Left ventricle myocardium inferior (tissue), 1 donor: ENCODE measurements at regions not wholly inside any gene's neighbourhood (a gene's known extent, or its start where the extent isn't known, plus 50 kb on each side); places are given as distances from the start of the nearest gene placed in this dataset.

Experiments used
- DNase-seq: peaks from one replicate; pipeline ENCODE4 v3.0.0-alpha.2; 2020
- H3K27ac ChIP-seq: fragments of 200-600 bp; replicated peaks from 2 replicates; pipeline ENCODE4 v1.8.0; 2021
- H3K27me3 ChIP-seq: fragments of 200-600 bp; 2 replicates; pipeline ENCODE4 v1.8.0; 2021; ENCODE audit warnings: low read depth
- H3K36me3 ChIP-seq: fragments of 200-600 bp; 2 replicates; pipeline ENCODE4 v1.8.0; 2021
- H3K4me1 ChIP-seq: fragments of 200-600 bp; 2 replicates; pipeline ENCODE4 v1.8.0; 2021
- H3K4me3 ChIP-seq: fragments of 200-600 bp; 2 replicates; pipeline ENCODE4 v1.8.0; 2021; ENCODE audit warnings: mild to moderate bottlenecking, moderate library complexity
- H3K9me3 ChIP-seq: fragments of 200-600 bp; replicated peaks from 2 replicates; pipeline ENCODE4 v1.8.0; 2021
- intact Hi-C: fragments of 100-400 bp; cut with micrococcal nuclease; formaldehyde crosslinking; loops from one replicate; pipeline ENCODE4 v1.11.0; 2022
- TF ChIP-seq, protein P1 (sequence below): fragments of 200-600 bp; IDR thresholded peaks from 2 replicates; pipeline ENCODE4 v1.8.0; 2021; ENCODE audit warnings: antibody characterized with exemption, mild to moderate bottlenecking, borderline replicate concordance
- donor health status: DM: no; HTN: yes; CAD: no; lungs with severe emphysema.

DNA sequence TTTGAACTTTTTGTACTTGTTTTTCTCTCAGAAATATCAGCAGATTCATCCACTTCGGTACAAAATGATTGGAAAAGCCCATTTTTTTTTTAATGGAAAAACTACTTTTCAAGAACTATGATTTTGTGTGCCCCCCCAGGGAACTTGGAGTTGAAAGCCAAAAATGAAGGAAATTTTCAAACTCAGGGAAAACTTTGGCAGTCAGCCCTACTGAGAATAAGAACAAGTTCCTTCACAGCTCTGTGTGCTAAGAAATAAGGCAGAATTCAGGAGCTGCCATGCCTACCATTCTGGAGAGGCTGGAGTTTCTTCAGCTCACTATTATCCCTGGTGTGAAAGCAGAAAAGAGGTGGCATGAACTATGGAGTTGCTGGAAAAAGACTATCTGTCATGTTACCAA, 226.0 kb upstream of the SLC35G4 start:
- TF ChIP-seq, protein P1, sequence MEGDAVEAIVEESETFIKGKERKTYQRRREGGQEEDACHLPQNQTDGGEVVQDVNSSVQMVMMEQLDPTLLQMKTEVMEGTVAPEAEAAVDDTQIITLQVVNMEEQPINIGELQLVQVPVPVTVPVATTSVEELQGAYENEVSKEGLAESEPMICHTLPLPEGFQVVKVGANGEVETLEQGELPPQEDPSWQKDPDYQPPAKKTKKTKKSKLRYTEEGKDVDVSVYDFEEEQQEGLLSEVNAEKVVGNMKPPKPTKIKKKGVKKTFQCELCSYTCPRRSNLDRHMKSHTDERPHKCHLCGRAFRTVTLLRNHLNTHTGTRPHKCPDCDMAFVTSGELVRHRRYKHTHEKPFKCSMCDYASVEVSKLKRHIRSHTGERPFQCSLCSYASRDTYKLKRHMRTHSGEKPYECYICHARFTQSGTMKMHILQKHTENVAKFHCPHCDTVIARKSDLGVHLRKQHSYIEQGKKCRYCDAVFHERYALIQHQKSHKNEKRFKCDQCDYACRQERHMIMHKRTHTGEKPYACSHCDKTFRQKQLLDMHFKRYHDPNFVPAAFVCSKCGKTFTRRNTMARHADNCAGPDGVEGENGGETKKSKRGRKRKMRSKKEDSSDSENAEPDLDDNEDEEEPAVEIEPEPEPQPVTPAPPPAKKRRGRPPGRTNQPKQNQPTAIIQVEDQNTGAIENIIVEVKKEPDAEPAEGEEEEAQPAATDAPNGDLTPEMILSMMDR = no peak
- intact Hi-C loops = no loop called here
- H3K4me1 ChIP-seq = peaks cover 4% of the 10 kb centered on the region
- no peaks in the 10 kb centered on the region for H3K9me3 ChIP-seq
- no peaks in the 10 kb centered on the region for H3K36me3 ChIP-seq
- DNase-seq = no peak
- H3K27ac ChIP-seq = no peak overlapping the region
- H3K27me3 ChIP-seq = no peaks in the 10 kb centered on the region
- H3K4me3 ChIP-seq = no peak overlapping the region

DNA sequence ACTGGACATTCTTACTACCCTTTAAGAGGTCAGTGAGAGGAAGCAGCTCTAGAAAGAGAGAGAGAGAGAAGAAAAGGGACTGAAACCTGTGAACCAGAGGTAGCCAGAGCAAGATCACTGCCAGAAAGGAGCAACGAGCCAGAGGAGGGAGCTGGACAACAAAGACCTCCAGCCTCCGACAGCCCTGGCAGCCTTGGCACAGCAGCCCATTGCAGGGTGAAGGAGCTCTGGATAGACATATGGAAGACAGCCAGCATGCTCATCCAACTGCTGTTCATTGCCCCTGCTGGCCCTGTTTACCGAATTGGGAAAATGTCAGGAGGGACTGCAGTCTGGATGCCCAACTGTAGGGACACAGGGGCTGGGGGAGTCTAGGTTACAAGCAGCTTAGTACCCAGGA, 228.4 kb upstream of the SLC35G4 start:
- Histone ChIP-seq H3K9me3 (no peaks in the 10 kb centered on the region), H3K27ac (no peak overlapping the region), H3K4me1 (peaks cover 5% of the 10 kb centered on the region), H3K36me3 (no peaks in the 10 kb centered on the region), H3K4me3 (no peak overlapping the region), H3K27me3 (no peaks in the 10 kb centered on the region)
- intact Hi-C loops = no loop called here
- TF ChIP-seq, protein P1 = no peak
- no peak for DNase-seq

DNA sequence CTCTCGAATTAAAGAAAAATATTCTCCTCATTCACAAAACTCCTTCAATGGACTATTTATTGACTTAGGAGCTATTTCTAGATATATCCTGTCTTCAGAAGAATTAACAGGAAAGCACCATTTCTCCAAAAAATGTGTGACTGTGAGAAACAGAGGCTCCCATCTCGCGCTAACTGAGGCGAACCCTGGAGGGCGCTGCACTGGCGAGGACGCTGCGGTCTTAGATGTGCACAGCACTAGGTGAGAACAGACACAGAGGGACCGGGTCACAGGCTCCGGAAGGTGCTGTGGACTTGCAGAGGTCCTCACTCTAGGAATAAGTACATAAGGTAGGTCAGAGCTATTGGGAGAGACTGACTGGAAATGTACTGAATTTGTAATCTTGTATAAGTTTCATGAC, 229.7 kb upstream of the SLC35G4 start:
- Histone ChIP-seq H3K4me3 (no peak overlapping the region), H3K27me3 (no peaks in the 10 kb centered on the region), H3K4me1 (peaks cover 5% of the 10 kb centered on the region), H3K27ac (no peak overlapping the region), H3K36me3 (no peaks in the 10 kb centered on the region), H3K9me3 (no peaks in the 10 kb centered on the region)
- no peak for DNase-seq
- intact Hi-C loops = no loop called here
- TF ChIP-seq, protein P1 = no peak

DNA sequence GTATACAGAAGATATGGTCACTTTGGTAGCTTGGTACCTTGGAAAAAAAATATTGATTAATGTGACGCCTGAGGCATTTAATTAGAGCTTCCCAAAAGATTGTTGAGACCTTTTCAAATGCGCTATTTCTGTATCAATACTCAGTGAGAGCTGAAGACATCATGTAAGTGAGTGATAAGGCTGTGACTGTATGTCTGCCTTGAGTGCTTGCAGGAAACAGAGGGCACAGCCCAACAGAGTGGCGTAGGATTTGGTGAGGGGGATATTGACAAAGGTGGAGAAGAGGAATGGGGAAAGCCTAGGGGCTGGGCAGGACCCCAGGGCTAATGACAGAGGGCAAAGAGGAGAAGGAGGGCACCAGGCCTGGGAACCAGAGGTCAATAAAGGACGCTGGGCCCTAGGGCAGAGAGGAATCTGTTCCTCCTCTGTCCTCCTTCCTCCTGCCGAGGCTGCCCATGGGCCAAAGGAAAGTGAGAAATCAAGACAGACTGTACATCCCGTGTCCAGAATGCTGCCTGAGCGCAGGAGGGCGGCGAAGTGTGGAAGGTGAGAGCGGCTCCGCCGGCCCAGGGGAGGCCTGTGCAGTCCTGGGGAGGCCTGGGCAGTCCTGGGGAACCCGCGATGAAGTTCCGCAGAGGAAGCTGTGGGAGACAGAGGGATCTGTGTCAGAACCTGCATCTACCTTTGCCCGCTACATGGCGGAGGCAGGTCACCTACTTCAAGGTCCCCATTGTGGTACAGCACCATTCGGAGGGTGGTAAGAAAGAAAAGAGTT, 228.6 kb upstream of the PIEZO2 start:
- no peak for DNase-seq
- Histone ChIP-seq H3K27ac (no peak overlapping the region), H3K9me3 (no peaks in the 10 kb centered on the region), H3K27me3 (no peaks in the 10 kb centered on the region), H3K36me3 (no peaks in the 10 kb centered on the region), H3K4me3 (no peak overlapping the region), H3K4me1 (peaks cover 5% of the 10 kb centered on the region)
- TF ChIP-seq, protein P1 = no peak
- intact Hi-C loops = no loop called here

DNA sequence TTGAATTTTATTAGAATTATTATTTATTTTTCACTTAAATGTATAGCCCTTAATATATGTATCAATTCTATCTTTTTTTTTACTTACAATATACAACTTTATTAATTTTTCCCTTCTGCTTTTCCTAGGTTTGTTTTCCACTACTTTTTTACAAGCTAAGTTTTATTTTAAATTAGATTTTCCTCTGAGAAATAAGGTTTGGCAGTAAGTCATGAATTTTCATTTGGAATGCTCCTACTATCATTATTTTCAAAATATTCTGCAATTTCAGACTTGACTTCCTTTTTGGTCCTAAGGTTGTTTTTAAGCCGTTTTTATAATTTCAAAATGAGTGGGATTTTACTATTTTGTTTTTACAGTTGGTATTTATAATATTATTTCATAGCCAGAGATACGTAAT, 222.8 kb upstream of the PIEZO2 start:
- DNase-seq = no peak
- Histone ChIP-seq H3K9me3 (no peaks in the 10 kb centered on the region), H3K4me1 (peaks cover 6% of the 10 kb centered on the region), H3K4me3 (no peak overlapping the region), H3K27ac (no peak overlapping the region), H3K27me3 (no peaks in the 10 kb centered on the region), H3K36me3 (no peaks in the 10 kb centered on the region)
- TF ChIP-seq, protein P1 = no peak
- intact Hi-C loops = no loop called here
